ENCODE measurements at regions not wholly inside any gene's neighbourhood (a gene's known extent, or its start where the extent isn't known, plus 50 kb on each side); places are given as distances from the start of the nearest gene placed in this dataset.

- Histone ChIP-seq H3K27ac (no peak overlapping the region), H3K27me3 (peaks cover 17% of the 10 kb centered on the region), H3K4me1 (ENCODE audit: low read depth) (no peaks in the 10 kb centered on the region), H3K36me3 (no peaks in the 10 kb centered on the region), H3K9me3 (ENCODE audit: low read depth) (no peaks in the 10 kb centered on the region), H3K4me3 (no peak overlapping the region)
- TF ChIP-seq CTCF (IDR thresholded peaks at IDR 0.05; ENCODE audit: low read depth, low read length): no peak
- DNase-seq (ENCODE audit: low read depth in 1 of 2, low spot score in 1 of 2): no peak
Measured at GRCh38 chr1:244181867-244182266, 130.8 kb downstream of the ZBTB18 start.

GRCh38 chr1:244183037-244183436 lies 132.0 kb downstream of the ZBTB18 start:
- no peaks in the 10 kb centered on the region for H3K36me3 ChIP-seq
- DNase-seq (ENCODE audit: low read depth in 1 of 2, low spot score in 1 of 2): no peak
- no peaks in the 10 kb centered on the region for H3K4me1 ChIP-seq (ENCODE audit: low read depth)
- no peak for TF ChIP-seq CTCF (IDR thresholded peaks at IDR 0.05; ENCODE audit: low read depth, low read length)
- no peak overlapping the region for H3K27ac ChIP-seq
- H3K4me3 ChIP-seq: no peak overlapping the region
- H3K9me3 ChIP-seq (ENCODE audit: low read depth): no peaks in the 10 kb centered on the region
- H3K27me3 ChIP-seq: peaks cover 16% of the 10 kb centered on the region

GRCh38 chr1:244186372-244186771 lies 135.3 kb downstream of the ZBTB18 start:
- peaks cover 5% of the 10 kb centered on the region for H3K27me3 ChIP-seq

GRCh38 chr1:244187310-244187709 lies 136.2 kb downstream of the ZBTB18 start:
- Histone ChIP-seq H3K9me3 (ENCODE audit: low read depth) (no peaks in the 10 kb centered on the region), H3K36me3 (no peaks in the 10 kb centered on the region), H3K27me3 (no peaks in the 10 kb centered on the region), H3K4me3 (no peak overlapping the region), H3K27ac (no peak overlapping the region), H3K4me1 (ENCODE audit: low read depth) (no peaks in the 10 kb centered on the region)
- no peak for TF ChIP-seq CTCF (IDR thresholded peaks at IDR 0.05; ENCODE audit: low read depth, low read length)
- no peak for DNase-seq (ENCODE audit: low read depth in 1 of 2, low spot score in 1 of 2)

More at GRCh38 chr1:244186372-244186771, 135.3 kb downstream of the ZBTB18 start:
- Histone ChIP-seq H3K4me1 (ENCODE audit: low read depth) (no peaks in the 10 kb centered on the region), H3K4me3 (no peak overlapping the region), H3K27ac (no peak overlapping the region), H3K36me3 (no peaks in the 10 kb centered on the region), H3K9me3 (ENCODE audit: low read depth) (no peaks in the 10 kb centered on the region)
- no peak for TF ChIP-seq CTCF (IDR thresholded peaks at IDR 0.05; ENCODE audit: low read depth, low read length)
- DNase-seq (ENCODE audit: low read depth in 1 of 2, low spot score in 1 of 2): no peak

GRCh38 chr1:244191581-244191980 lies 140.5 kb downstream of the ZBTB18 start:
- Histone ChIP-seq H3K36me3 (no peaks in the 10 kb centered on the region), H3K27ac (no peak overlapping the region), H3K9me3 (ENCODE audit: low read depth) (no peaks in the 10 kb centered on the region), H3K4me3 (no peak overlapping the region), H3K4me1 (ENCODE audit: low read depth) (no peaks in the 10 kb centered on the region), H3K27me3 (no peaks in the 10 kb centered on the region)
- no peak for TF ChIP-seq CTCF (IDR thresholded peaks at IDR 0.05; ENCODE audit: low read depth, low read length)
- no peak for DNase-seq (ENCODE audit: low read depth in 1 of 2, low spot score in 1 of 2)

- no peaks in the 10 kb centered on the region for H3K36me3 ChIP-seq
- H3K9me3 ChIP-seq (ENCODE audit: low read depth): no peaks in the 10 kb centered on the region
- no peaks in the 10 kb centered on the region for H3K27me3 ChIP-seq
- DNase-seq (ENCODE audit: low read depth in 1 of 2, low spot score in 1 of 2): no peak
- no peak overlapping the region for H3K4me3 ChIP-seq
- no peak overlapping the region for H3K27ac ChIP-seq
- no peaks in the 10 kb centered on the region for H3K4me1 ChIP-seq (ENCODE audit: low read depth)
- no peak for TF ChIP-seq CTCF (IDR thresholded peaks at IDR 0.05; ENCODE audit: low read depth, low read length)
Measured at GRCh38 chr1:244192325-244192724, 141.2 kb downstream of the ZBTB18 start.
